NCI-H1105 treated with DMSO at 0.1 percent for 48 hours (cell line): ENCODE measurements at regions not wholly inside any gene's neighbourhood (a gene's known extent, or its start where the extent isn't known, plus 50 kb on each side); places are given as distances from the start of the nearest gene placed in this dataset.
"Not testable (repeated sequence)": the region's sequence is repeated elsewhere in the genome, so short reads cannot be mapped to it uniquely, and the experiment has no call there.

Experiments
- DNase-seq: peaks from one replicate; lab custom pipeline; 2025; lab: John Stamatoyannopoulos, UW

- DNase-seq, result no peak
These were observed 729.1 kb downstream of the NOVA1 start for GRCh38 chr14:25868521-25869314.

- no peak for DNase-seq
These were observed 736.4 kb downstream of the NOVA1 start for GRCh38 chr14:25861406-25861805.

- DNase-seq, result no peak
These were observed 749.2 kb downstream of the NOVA1 start for GRCh38 chr14:25848601-25849000.

GRCh38 chr14:25846246-25846645 is 751.6 kb downstream of the NOVA1 start:
- DNase-seq, result no peak

GRCh38 chr14:25843481-25844470 is 754.1 kb downstream of the NOVA1 start:
- no peak for DNase-seq

- DNase-seq, result no peak
These were observed 756.6 kb downstream of the NOVA1 start for GRCh38 chr14:25841226-25841625.

GRCh38 chr14:25837551-25837965 is 760.3 kb downstream of the NOVA1 start:
- DNase-seq, result no peak

- DNase-seq, result no peak
These were observed 761.2 kb downstream of the NOVA1 start for GRCh38 chr14:25836636-25837035.

- DNase-seq, result peak; percentile 61
These were observed 764.3 kb downstream of the NOVA1 start for GRCh38 chr14:25833341-25834126.

- DNase-seq, result no peak
These were observed 765.2 kb downstream of the NOVA1 start for GRCh38 chr14:25832585-25832984.

GRCh38 chr14:25828562-25828961 is 769.3 kb downstream of the NOVA1 start:
- DNase-seq, result no peak

GRCh38 chr14:25826105-25826504 is 771.7 kb downstream of the NOVA1 start:
- no peak for DNase-seq

- no peak for DNase-seq
These were observed 770.4 kb upstream of the STXBP6 start for GRCh38 chr14:25820368-25820767.

- DNase-seq, result not testable (repeated sequence)
These were observed 764.7 kb upstream of the STXBP6 start for GRCh38 chr14:25814622-25815021.

- DNase-seq, result no peak
These were observed 753.6 kb upstream of the STXBP6 start for GRCh38 chr14:25803386-25804018.

GRCh38 chr14:25800841-25801240 is 750.9 kb upstream of the STXBP6 start:
- no peak for DNase-seq

- no peak for DNase-seq
These were observed 738.3 kb upstream of the STXBP6 start for GRCh38 chr14:25788252-25788651.

GRCh38 chr14:25765909-25766308 is 716.0 kb upstream of the STXBP6 start:
- DNase-seq, result no peak

- no peak for DNase-seq
These were observed 710.1 kb upstream of the STXBP6 start for GRCh38 chr14:25759920-25760655.

GRCh38 chr14:25759256-25759655 is 709.3 kb upstream of the STXBP6 start:
- DNase-seq, result no peak

GRCh38 chr14:25757364-25757763 is 707.4 kb upstream of the STXBP6 start:
- DNase-seq, result no peak
